Astrocyte of the cerebellum (primary cell): ENCODE measurements at regions not wholly inside any gene's neighbourhood (a gene's known extent, or its start where the extent isn't known, plus 50 kb on each side); places are given as distances from the start of the nearest gene placed in this dataset.

Source experiments
- DNase-seq: peaks from one replicate; pipeline ENCODE4 v3.0.0-alpha.2; 2011; ENCODE audit warnings: low read depth
- H3K4me3 ChIP-seq: 2 replicates; pipeline ENCODE4 v1.5.1; 2011; ENCODE audit warnings: mild to moderate bottlenecking, low read depth, low read length, moderate library complexity
- CTCF ChIP-seq: IDR thresholded peaks from 2 replicates; pipeline ENCODE4 v1.5.1; 2012; ENCODE audit warnings: low read length, low read depth, moderate library complexity, mild to moderate bottlenecking; ENCODE audit errors: missing control alignments
- in situ Hi-C: cut with HindIII; loops from 2 replicates; pipeline ENCODE4 v1.10.0; 2017; ENCODE audit warnings: low sequenced_read_pairs

GRCh38 chr4:163595580-163595979, 101.1 kb downstream of the TMA16 start:
- no peak overlapping the region for H3K4me3 ChIP-seq
- DNase-seq, result no peak
- in situ Hi-C loops, result no loop called here
- no peak for TF ChIP-seq CTCF

- TF ChIP-seq CTCF, result no peak
- DNase-seq, result no peak
- in situ Hi-C loops, result no loop called here
- H3K4me3 ChIP-seq, result no peak overlapping the region
Observed at GRCh38 chr4:163598028-163598427, 103.5 kb downstream of the TMA16 start.

GRCh38 chr4:163598489-163598888, 104.0 kb downstream of the TMA16 start:
- in situ Hi-C loops, result no loop called here
- H3K4me3 ChIP-seq, result no peak overlapping the region
- no peak for TF ChIP-seq CTCF
- DNase-seq, result no peak

GRCh38 chr4:163600727-163601126, 106.2 kb downstream of the TMA16 start:
- TF ChIP-seq CTCF, result no peak
- in situ Hi-C loops, result no loop called here
- no peak for DNase-seq
- H3K4me3 ChIP-seq, result no peak overlapping the region

GRCh38 chr4:163603257-163603656, 108.8 kb downstream of the TMA16 start:
- no peak for TF ChIP-seq CTCF
- no peak for DNase-seq
- in situ Hi-C loops, result no loop called here
- H3K4me3 ChIP-seq, result no peak overlapping the region

GRCh38 chr4:163606896-163607691, 112.6 kb downstream of the TMA16 start:
- TF ChIP-seq CTCF, result no peak
- no peak overlapping the region for H3K4me3 ChIP-seq
- in situ Hi-C loops, result no loop called here
- DNase-seq, result no peak
